ENCODE measurements at regions not wholly inside any gene's neighbourhood (a gene's known extent, or its start where the extent isn't known, plus 50 kb on each side); places are given as distances from the start of the nearest gene placed in this dataset.
"Not testable (repeated sequence)": the region's sequence is repeated elsewhere in the genome, so short reads cannot be mapped to it uniquely, and the experiment has no call there.

- DNase-seq (ENCODE audit: low spot score) (peak; percentile 93), ATAC-seq (peak; percentile 98)
- peak overlapping the region; percentile 92 for H2AFZ ChIP-seq
- no peaks in the 10 kb centered on the region for H4K20me1 ChIP-seq (replicated peaks; ENCODE audit: insufficient read depth)
- H3K4me3 Mint-ChIP-seq = no peak overlapping the region
- peaks cover 5% of the 10 kb centered on the region; the same call in 1 of the 2 replicates for H3K9me2 ChIP-seq (ENCODE audit: insufficient read depth)
- no peak overlapping the region for H3K27ac ChIP-seq (ENCODE audit: low read depth)
- H3K27ac Mint-ChIP-seq = no peak overlapping the region
- H3K27me3 Mint-ChIP-seq (ENCODE audit: insufficient read depth, low read depth, poor library complexity) = peaks cover 8% of the 10 kb centered on the region
- H3K36me3 ChIP-seq (ENCODE audit: insufficient read depth) = no peaks in the 10 kb centered on the region
- H3F3A ChIP-seq (replicated peaks; ENCODE audit: low read depth) = no peaks in the 10 kb centered on the region
- no peak overlapping the region for H3K4me2 ChIP-seq
- TF ChIP-seq ETS1 (IDR thresholded peaks at IDR 0.05) = no peak
- peak; percentile 82 to 95 for TF ChIP-seq CTCF (conservative IDR thresholded peaks at IDR 0.05; ENCODE audit: low read depth in 2 of 2)
- no peak for TF ChIP-seq POLR2AphosphoS5 (IDR thresholded peaks at IDR 0.05; ENCODE audit: low read depth)
- no peaks in the 10 kb centered on the region for H3K4me1 ChIP-seq (ENCODE audit: insufficient read depth)
- no peaks in the 10 kb centered on the region for H3K79me2 ChIP-seq (replicated peaks; ENCODE audit: insufficient read depth)
- H3K4me1 Mint-ChIP-seq = peaks cover 7% of the 10 kb centered on the region; the same call in 2 of the 3 replicates
- H3K27me3 ChIP-seq (ENCODE audit: insufficient read depth) = no peaks in the 10 kb centered on the region
- H3K9me3 Mint-ChIP-seq = peaks cover 6% of the 10 kb centered on the region
- no peaks in the 10 kb centered on the region; the same call in 2 of the 3 replicates for H3K36me3 Mint-ChIP-seq (ENCODE audit: low read depth)
- H3K4me3 ChIP-seq = no peak overlapping the region
These were observed 99.9 kb downstream of the ANKRD18B start for GRCh38 chr9:33623658-33624586.

GRCh38 chr9:33628318-33628717, 104.3 kb downstream of the ANKRD18B start:
- not testable (repeated sequence) for H3K27me3 Mint-ChIP-seq (ENCODE audit: insufficient read depth, low read depth, poor library complexity); H2AFZ ChIP-seq; H3K4me1 ChIP-seq (ENCODE audit: insufficient read depth); H3K27ac ChIP-seq (ENCODE audit: low read depth); H4K20me1 ChIP-seq (replicated peaks; ENCODE audit: insufficient read depth); H3K9me3 Mint-ChIP-seq; H3K79me2 ChIP-seq (replicated peaks; ENCODE audit: insufficient read depth); H3K36me3 Mint-ChIP-seq (ENCODE audit: low read depth); H3K4me3 ChIP-seq; H3K36me3 ChIP-seq (ENCODE audit: insufficient read depth); H3K27me3 ChIP-seq (ENCODE audit: insufficient read depth); H3K4me2 ChIP-seq; H3F3A ChIP-seq (replicated peaks; ENCODE audit: low read depth); H3K4me1 Mint-ChIP-seq; ATAC-seq; H3K9me2 ChIP-seq (ENCODE audit: insufficient read depth); H3K27ac Mint-ChIP-seq; H3K4me3 Mint-ChIP-seq; DNase-seq (ENCODE audit: low spot score)

GRCh38 chr9:33628865-33629410, 104.9 kb downstream of the ANKRD18B start:
- no peak overlapping the region for H3K27ac Mint-ChIP-seq
- Histone ChIP-seq H3K27me3 (ENCODE audit: insufficient read depth) (no peaks in the 10 kb centered on the region), H3K79me2 (replicated peaks; ENCODE audit: insufficient read depth) (no peaks in the 10 kb centered on the region), H3K27ac (ENCODE audit: low read depth) (no peak overlapping the region), H3K4me3 (no peak overlapping the region), H3K4me2 (no peak overlapping the region), H3K9me2 (ENCODE audit: insufficient read depth) (peaks cover 5% of the 10 kb centered on the region; the same call in 1 of the 2 replicates), H2AFZ (peak overlapping the region; percentile 95), H3F3A (replicated peaks; ENCODE audit: low read depth) (no peaks in the 10 kb centered on the region), H4K20me1 (replicated peaks; ENCODE audit: insufficient read depth) (no peaks in the 10 kb centered on the region), H3K36me3 (ENCODE audit: insufficient read depth) (no peaks in the 10 kb centered on the region), H3K4me1 (ENCODE audit: insufficient read depth) (no peaks in the 10 kb centered on the region)
- peaks cover 3% of the 10 kb centered on the region for H3K4me1 Mint-ChIP-seq
- H3K4me3 Mint-ChIP-seq = no peak overlapping the region
- H3K9me3 Mint-ChIP-seq = no peaks in the 10 kb centered on the region; the same call in 2 of the 3 replicates
- no peaks in the 10 kb centered on the region for H3K36me3 Mint-ChIP-seq (ENCODE audit: low read depth)
- H3K27me3 Mint-ChIP-seq (ENCODE audit: insufficient read depth, low read depth, poor library complexity) = peaks cover 8% of the 10 kb centered on the region
- DNase-seq (ENCODE audit: low spot score) = no peak
- ATAC-seq = no peak; the same call in 2 of the 3 replicates
- TF ChIP-seq CTCF (conservative IDR thresholded peaks at IDR 0.05; ENCODE audit: low read depth in 2 of 2) (no peak), EZH2 (IDR thresholded peaks at IDR 0.05; ENCODE audit: low read depth, unreplicated experiment) (no peak), JUNB (IDR thresholded peaks at IDR 0.05; ENCODE audit: unreplicated experiment) (no peak), ZNF331 (CRISPR knock-in tag; IDR thresholded peaks at IDR 0.05; ENCODE audit: low read depth) (no peak), STAT1 (IDR thresholded peaks at IDR 0.05; ENCODE audit: unreplicated experiment) (no peak), POLR2AphosphoS5 (IDR thresholded peaks at IDR 0.05; ENCODE audit: low read depth) (no peak), ETS1 (IDR thresholded peaks at IDR 0.05) (no peak)

Data from GM23338 (cell line).